NCI-H2081 (cell line): ENCODE measurements at regions not wholly inside any gene's neighbourhood (a gene's known extent, or its start where the extent isn't known, plus 50 kb on each side); places are given as distances from the start of the nearest gene placed in this dataset.
"Not testable (repeated sequence)": the region's sequence is repeated elsewhere in the genome, so short reads cannot be mapped to it uniquely, and the experiment has no call there.

Experiments used
- DNase-seq, 2 experiments: peaks; one replicate each; lab custom pipeline; 2025; lab: John Stamatoyannopoulos, UW

GRCh38 chr2:64918220-64918886 lies 70.8 kb upstream of the SLC1A4 start:
- no peak for DNase-seq

- DNase-seq: no peak
Measured at GRCh38 chr2:64919261-64919660, 69.9 kb upstream of the SLC1A4 start.

GRCh38 chr2:64922482-64923384 lies 66.5 kb upstream of the SLC1A4 start:
- no peak for DNase-seq

- DNase-seq: no peak
Measured at GRCh38 chr2:64923385-64923710, 65.9 kb upstream of the SLC1A4 start.

- DNase-seq: no peak
Measured at GRCh38 chr2:64924170-64924934, 64.8 kb upstream of the SLC1A4 start.

- not testable (repeated sequence) for DNase-seq
Measured at GRCh38 chr2:64925930-64926722, 63.1 kb upstream of the SLC1A4 start.

- no peak for DNase-seq
Measured at GRCh38 chr2:64928813-64929212, 60.4 kb upstream of the SLC1A4 start.

GRCh38 chr2:64929333-64929732 lies 59.9 kb upstream of the SLC1A4 start:
- DNase-seq: no peak

GRCh38 chr2:64930258-64930671 lies 58.9 kb upstream of the SLC1A4 start:
- DNase-seq: no peak

- no peak for DNase-seq
Measured at GRCh38 chr2:64931246-64932115, 57.7 kb upstream of the SLC1A4 start.

- DNase-seq: no peak
Measured at GRCh38 chr2:64932116-64932370, 57.2 kb upstream of the SLC1A4 start.

- DNase-seq: no peak
Measured at GRCh38 chr2:64932371-64933216, 56.6 kb upstream of the SLC1A4 start.

GRCh38 chr2:64934530-64934929 lies 54.7 kb upstream of the SLC1A4 start:
- no peak for DNase-seq

- no peak for DNase-seq
Measured at GRCh38 chr2:64936809-64937208, 52.4 kb upstream of the SLC1A4 start.

GRCh38 chr2:64937314-64937686 lies 51.9 kb upstream of the SLC1A4 start:
- DNase-seq: not testable (repeated sequence)

- DNase-seq: no peak
Measured at GRCh38 chr2:64937687-64938491, 51.3 kb upstream of the SLC1A4 start.

GRCh38 chr2:64938607-64939285 lies 50.5 kb upstream of the SLC1A4 start:
- DNase-seq: no peak

- DNase-seq: no peak
Measured at GRCh38 chr2:64939332-64939917, 49.8 kb upstream of the SLC1A4 start.
